GM12878 (cell line): ENCODE measurements at regions not wholly inside any gene's neighbourhood (a gene's known extent, or its start where the extent isn't known, plus 50 kb on each side); places are given as distances from the start of the nearest gene placed in this dataset.

Source experiments
- ATAC-seq: fragments of 200-7000 bp; cut with Tn5 transposase; 3 replicates; pipeline ENCODE4 v1.9.1; 2020; ENCODE audit warnings: mild to moderate bottlenecking, moderate library complexity
- BruUV-seq: library from RNA; stranded (reverse); fragments of 400-500 nt; replicated peaks from 2 replicates; lab custom pipeline; 2021; lab: Mats Ljungman, UMichigan
- CTCF ChIA-PET: fragments of 300-600 bp; sonication (Branson Sonifier 250); formaldehyde crosslinking; extraction: SDS; loops from one replicate; lab custom pipeline; 2021; ENCODE audit warnings: inconsistent platforms; lab: Yijun Ruan, JAX
- POLR2A ChIA-PET: fragments of 350-600 bp; formaldehyde crosslinking; extraction: SDS; loops from one replicate; lab custom pipeline; 2021; ENCODE audit warnings: inconsistent platforms; lab: Charles Lee
- RAD21 ChIA-PET: fragments of 300-600 bp; sonication (Branson Sonifier 250); formaldehyde crosslinking; loops from one replicate; lab custom pipeline; 2023; ENCODE audit warnings: antibody characterized with exemption; ENCODE audit not compliant: unreplicated experiment; lab: Charles Lee
- SMC1A ChIA-PET: fragments of 300-600 bp; sonication (Branson Sonifier 250); formaldehyde crosslinking; loops from one replicate; lab custom pipeline; 2023; ENCODE audit not compliant: unreplicated experiment, uncharacterized antibody; lab: Charles Lee
- DNase-seq: peaks from one replicate; pipeline ENCODE4 v3.0.0-alpha.2; 2011; ENCODE audit warnings: low read depth, low spot score
- FAIRE-seq: peaks from 3 replicates; lab custom pipeline; 2011; peaks lifted over from hg19 to GRCh38; lab: Jason Lieb, UNC
- H2AFZ ChIP-seq: 2 replicates; pipeline ENCODE4 v1.6.0; 2011; ENCODE audit warnings: low read depth, low read length, control low read depth; ENCODE audit not compliant: control insufficient read depth
- H3K27ac ChIP-seq: 2 replicates; pipeline ENCODE4 v1.5.1; 2011; ENCODE audit warnings: control low read depth; ENCODE audit not compliant: control insufficient read depth, insufficient read depth
- H3K27me3 ChIP-seq, 2 experiments: replicated peaks in 1 of 2; 2 replicates each; pipeline versions ENCODE4 v1.6.0 to v1.6.1; 2011; ENCODE audit warnings: low read length in 1 of 2; ENCODE audit not compliant: control insufficient read depth in 2 of 2, insufficient read depth in 2 of 2
- H3K36me3 ChIP-seq, 2 experiments: 2 replicates each; pipeline ENCODE4 v1.5.1; 2011; ENCODE audit warnings: low read length in 1 of 2; ENCODE audit not compliant: control insufficient read depth in 2 of 2, insufficient read depth in 2 of 2
- H3K4me1 ChIP-seq: 2 replicates; pipeline ENCODE4 v1.6.1; 2011; ENCODE audit warnings: mild to moderate bottlenecking, low read length, moderate library complexity, mixed read lengths; ENCODE audit not compliant: control insufficient read depth, insufficient read depth
- H3K4me2 ChIP-seq: 2 replicates; pipeline ENCODE4 v1.6.0; 2011; ENCODE audit warnings: control low read depth; ENCODE audit not compliant: control insufficient read depth, insufficient read depth
- H3K4me3 ChIP-seq: fragments of 200-600 bp; sonication (generic); 2 replicates; pipeline ENCODE4 v1.5.1; 2016
- H3K79me2 ChIP-seq: 2 replicates; pipeline ENCODE4 v1.6.0; 2011; ENCODE audit warnings: low read length; ENCODE audit not compliant: control insufficient read depth, insufficient read depth
- H3K9ac ChIP-seq: 2 replicates; pipeline ENCODE4 v1.8.0; 2011; ENCODE audit warnings: low read length, control low read depth, mixed read lengths; ENCODE audit not compliant: control insufficient read depth, insufficient read depth
- H3K9me3 ChIP-seq: replicated peaks from 3 replicates; pipeline ENCODE4 v1.5.1; 2011; ENCODE audit warnings: mild to moderate bottlenecking, low read length; ENCODE audit not compliant: control insufficient read depth, insufficient read depth
- H4K20me1 ChIP-seq: 2 replicates; pipeline ENCODE4 v1.6.0; 2011; ENCODE audit not compliant: control insufficient read depth, insufficient read depth
- NR2F1 ChIP-seq: fragments of 450-650 bp; conservative IDR thresholded peaks from 2 replicates; pipeline ENCODE4 v1.6.1; 2017; ENCODE audit warnings: mild to moderate bottlenecking
- WGBS: methylation state at CpG from one replicate; pipeline ENCODE4 v1.1.6; 2016; ENCODE audit warnings: low lambda C conversion rate; ENCODE audit not compliant: insufficient replicate concordance, insufficient coverage; ENCODE audit errors: missing lambda C conversion rate; 5-methylcytosine and 5-hydroxymethylcytosine counted together
- in situ Hi-C: fragments of 300-500 bp; cut with MboI; formaldehyde crosslinking; loops from 9 replicates; pipeline ENCODE4 v1.14.3; 2018; ENCODE audit warnings: mixed read lengths
- intact Hi-C: fragments of 100-400 bp; cut with micrococcal nuclease; formaldehyde crosslinking; loops from one replicate; pipeline ENCODE4 v1.14.2; 2022; ENCODE audit not compliant: unreplicated experiment
- TF ChIP-seq, protein P1 (sequence below): fragments of 450-650 bp; formaldehyde crosslinking; IDR thresholded peaks from 2 replicates; pipeline ENCODE4 v1.5.0; 2022; ENCODE audit warnings: mild to moderate bottlenecking, missing genetic modification characterization

GRCh38 chr16:85291302-85292148, 179.3 kb upstream of the CIBAR2 start:
- Histone ChIP-seq H3K9me3 (no peaks in the 10 kb centered on the region), H3K4me3 (no peak overlapping the region), H3K4me1 (no peaks in the 10 kb centered on the region), H3K27me3 (no peaks in the 10 kb centered on the region), H3K27ac (no peak overlapping the region)
- intact Hi-C loops = no loop called here
- TF ChIP-seq NR2F1 = peak; percentile 45; the same call in 1 of the 2 replicates
- TF ChIP-seq, protein P1, sequence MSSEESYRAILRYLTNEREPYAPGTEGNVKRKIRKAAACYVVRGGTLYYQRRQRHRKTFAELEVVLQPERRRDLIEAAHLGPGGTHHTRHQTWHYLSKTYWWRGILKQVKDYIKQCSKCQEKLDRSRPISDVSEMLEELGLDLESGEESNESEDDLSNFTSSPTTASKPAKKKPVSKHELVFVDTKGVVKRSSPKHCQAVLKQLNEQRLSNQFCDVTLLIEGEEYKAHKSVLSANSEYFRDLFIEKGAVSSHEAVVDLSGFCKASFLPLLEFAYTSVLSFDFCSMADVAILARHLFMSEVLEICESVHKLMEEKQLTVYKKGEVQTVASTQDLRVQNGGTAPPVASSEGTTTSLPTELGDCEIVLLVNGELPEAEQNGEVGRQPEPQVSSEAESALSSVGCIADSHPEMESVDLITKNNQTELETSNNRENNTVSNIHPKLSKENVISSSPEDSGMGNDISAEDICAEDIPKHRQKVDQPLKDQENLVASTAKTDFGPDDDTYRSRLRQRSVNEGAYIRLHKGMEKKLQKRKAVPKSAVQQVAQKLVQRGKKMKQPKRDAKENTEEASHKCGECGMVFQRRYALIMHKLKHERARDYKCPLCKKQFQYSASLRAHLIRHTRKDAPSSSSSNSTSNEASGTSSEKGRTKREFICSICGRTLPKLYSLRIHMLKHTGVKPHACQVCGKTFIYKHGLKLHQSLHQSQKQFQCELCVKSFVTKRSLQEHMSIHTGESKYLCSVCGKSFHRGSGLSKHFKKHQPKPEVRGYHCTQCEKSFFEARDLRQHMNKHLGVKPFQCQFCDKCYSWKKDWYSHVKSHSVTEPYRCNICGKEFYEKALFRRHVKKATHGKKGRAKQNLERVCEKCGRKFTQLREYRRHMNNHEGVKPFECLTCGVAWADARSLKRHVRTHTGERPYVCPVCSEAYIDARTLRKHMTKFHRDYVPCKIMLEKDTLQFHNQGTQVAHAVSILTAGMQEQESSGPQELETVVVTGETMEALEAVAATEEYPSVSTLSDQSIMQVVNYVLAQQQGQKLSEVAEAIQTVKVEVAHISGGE (CRISPR knock-in tag) = no peak
- TF ChIP-seq, all 136 proteins: peak for 1
- ChIA-PET POLR2A (interaction anchor here (0.6 kb wide), 1 partner anchor 266 kb away, joined by 3 read pairs; no protein-coding TSS in a partner anchor), SMC1A (no interaction called here), CTCF (no interaction called here), RAD21 (no interaction called here)
- in situ Hi-C loops = no loop called here
- H3K36me3 ChIP-seq = no peaks in the 10 kb centered on the region
- BruUV-seq = no TSS peak
- H2AFZ ChIP-seq = no peak overlapping the region
- no peak overlapping the region for H3K9ac ChIP-seq
- FAIRE-seq = no peak
- H3K79me2 ChIP-seq = no peaks in the 10 kb centered on the region
- H4K20me1 ChIP-seq = no peaks in the 10 kb centered on the region
- peak; percentile 67 for ATAC-seq
- 38% methylated on average over 18 of the region's 26 CpGs for WGBS
- H3K4me2 ChIP-seq = no peak overlapping the region
- DNase-seq = no peak
